GM23248 (cell line): ENCODE measurements at regions not wholly inside any gene's neighbourhood (a gene's known extent, or its start where the extent isn't known, plus 50 kb on each side); places are given as distances from the start of the nearest gene placed in this dataset.

Experiments used
- DNase-seq: peaks from one replicate; pipeline ENCODE4 v3.0.0-alpha.2; 2015
- H2AFZ ChIP-seq: fragments of 200-600 bp; sonication (generic); 2 replicates; pipeline ENCODE4 v1.6.1; 2016; ENCODE audit warnings: antibody characterized with exemption
- H3F3A ChIP-seq: fragments of 200-600 bp; sonication (generic); 2 replicates; pipeline ENCODE4 v1.6.1; 2016; ENCODE audit warnings: mild to moderate bottlenecking, antibody characterized with exemption, mixed run types; ENCODE audit not compliant: insufficient read depth
- H3K27ac ChIP-seq: fragments of 200-600 bp; sonication (generic); 2 replicates; pipeline ENCODE4 v1.5.1; 2016; ENCODE audit warnings: mild to moderate bottlenecking
- H3K27me3 ChIP-seq: fragments of 200-600 bp; sonication (generic); replicated peaks from 2 replicates; pipeline ENCODE4 v1.6.1; 2016; ENCODE audit warnings: mild to moderate bottlenecking; ENCODE audit not compliant: insufficient read depth
- H3K36me3 ChIP-seq: fragments of 200-600 bp; sonication (generic); 2 replicates; pipeline ENCODE4 v1.6.1; 2016; ENCODE audit warnings: low read depth, mild to moderate bottlenecking
- H3K4me1 ChIP-seq: fragments of 200-600 bp; sonication (generic); 2 replicates; pipeline ENCODE4 v1.6.1; 2016; ENCODE audit warnings: mild to moderate bottlenecking; ENCODE audit not compliant: insufficient read depth
- H3K4me2 ChIP-seq: fragments of 200-600 bp; sonication (generic); one replicate; pipeline ENCODE4 v1.6.1; 2016; ENCODE audit warnings: mild to moderate bottlenecking; ENCODE audit not compliant: unreplicated experiment
- H3K4me3 ChIP-seq: fragments of 200-600 bp; sonication (generic); 2 replicates; pipeline ENCODE4 v1.5.1; 2016; ENCODE audit warnings: mild to moderate bottlenecking
- H3K79me2 ChIP-seq: fragments of 200-600 bp; sonication (generic); 2 replicates; pipeline ENCODE4 v1.6.1; 2016; ENCODE audit warnings: mild to moderate bottlenecking; ENCODE audit not compliant: insufficient read depth
- H3K9ac ChIP-seq: fragments of 200-600 bp; sonication (generic); 2 replicates; pipeline ENCODE4 v1.6.1; 2016; ENCODE audit warnings: mild to moderate bottlenecking
- H3K9me2 ChIP-seq: fragments of 200-600 bp; sonication (generic); 2 replicates; pipeline ENCODE4 v1.6.1; 2016; ENCODE audit warnings: mixed run types, mild to moderate bottlenecking, moderate library complexity; ENCODE audit not compliant: insufficient read depth
- H3K9me3 ChIP-seq: fragments of 200-600 bp; sonication (generic); one replicate; pipeline ENCODE4 v1.6.1; 2017; ENCODE audit warnings: low read depth
- H4K20me1 ChIP-seq: fragments of 200-600 bp; sonication (generic); 2 replicates; pipeline ENCODE4 v1.6.0; 2016; ENCODE audit not compliant: insufficient read depth
- EZH2 ChIP-seq: fragments of 200-600 bp; sonication (generic); IDR thresholded peaks from 2 replicates; pipeline ENCODE4 v1.6.1; 2018; ENCODE audit warnings: antibody characterized with exemption, mild to moderate bottlenecking; ENCODE audit not compliant: insufficient read depth, poor library complexity, severe bottlenecking
- EZH2phosphoT487 ChIP-seq: fragments of 200-600 bp; sonication (generic); IDR thresholded peaks from 2 replicates; pipeline ENCODE4 v1.6.1; 2018; ENCODE audit warnings: antibody characterized with exemption, moderate library complexity, mild to moderate bottlenecking, low read depth; ENCODE audit not compliant: insufficient read depth
- WGBS, 2 experiments: methylation state at CpG; one replicate each; pipeline ENCODE4 v1.1.6; 2015 to 2017; ENCODE audit warnings: low lambda C conversion rate in 2 of 2, low coverage in 1 of 2; ENCODE audit errors: missing lambda C conversion rate in 2 of 2; 5-methylcytosine and 5-hydroxymethylcytosine counted together
- in situ Hi-C: fragments of 300-500 bp; cut with MboI; formaldehyde crosslinking; loops from 2 replicates; pipeline ENCODE4 v1.15.0; 2020

- TF ChIP-seq EZH2 (no peak), EZH2phosphoT487 (no peak)
- Histone ChIP-seq H3K9me2 (no peaks in the 10 kb centered on the region), H3F3A (peaks cover 3% of the 10 kb centered on the region; the same call in 1 of the 2 replicates), H3K4me3 (no peak overlapping the region), H3K27ac (no peak overlapping the region), H3K4me1 (peaks cover 2% of the 10 kb centered on the region), H2AFZ (no peak overlapping the region), H3K79me2 (no peaks in the 10 kb centered on the region), H3K27me3 (no peaks in the 10 kb centered on the region), H3K9ac (no peak overlapping the region), H3K36me3 (no peaks in the 10 kb centered on the region), H4K20me1 (no peaks in the 10 kb centered on the region), H3K4me2 (no peak overlapping the region), H3K9me3 (no peaks in the 10 kb centered on the region)
- in situ Hi-C loops = loop anchor here (25.0 kb wide), 2 partner anchors 414 to 814 kb away; partner anchors contain the start of gene TCF7L2
- no peak for DNase-seq
- 55 to 58% methylated on average over 1 of the region's 1 CpG for WGBS, 2 experiments
These were observed 176.4 kb upstream of the HABP2 start for GRCh38 chr10:113376428-113376827.

DNA sequence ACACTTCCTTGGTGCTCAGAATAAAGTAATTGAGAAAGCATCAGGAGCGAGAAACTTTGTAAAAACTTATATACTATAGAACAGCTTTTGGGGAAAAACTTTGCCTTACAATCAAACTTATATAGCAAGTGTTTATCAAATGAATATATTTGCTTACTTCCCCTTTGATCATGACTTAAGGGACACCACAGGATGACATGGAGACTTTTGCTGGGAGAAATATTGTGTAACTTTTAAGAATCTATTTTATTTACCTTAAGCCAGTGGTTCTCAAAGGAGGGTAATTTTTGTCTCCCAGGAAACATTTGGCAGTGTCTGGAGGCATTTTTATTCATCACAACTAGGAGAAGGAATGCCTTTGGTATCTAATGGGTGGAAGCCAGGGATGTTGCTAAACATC, 173.8 kb upstream of the HABP2 start:
- Histone ChIP-seq H3K9ac (no peak overlapping the region), H3K27ac (no peak overlapping the region), H3K4me1 (peaks cover 27% of the 10 kb centered on the region), H3K9me2 (no peaks in the 10 kb centered on the region), H3K4me2 (no peak overlapping the region), H2AFZ (no peak overlapping the region), H3K27me3 (no peaks in the 10 kb centered on the region), H3K79me2 (no peaks in the 10 kb centered on the region), H3F3A (peaks cover 21% of the 10 kb centered on the region), H3K9me3 (no peaks in the 10 kb centered on the region), H4K20me1 (no peaks in the 10 kb centered on the region), H3K36me3 (no peaks in the 10 kb centered on the region), H3K4me3 (no peak overlapping the region)
- 88 to 92% methylated on average over 1 of the region's 1 CpG for WGBS, 2 experiments
- in situ Hi-C loops = loop anchor here (25.0 kb wide), 2 partner anchors 417 to 817 kb away; partner anchors contain the start of gene TCF7L2
- TF ChIP-seq EZH2phosphoT487 (no peak), EZH2 (no peak)
- DNase-seq = no peak

GRCh38 chr10:113381416-113381815, 171.4 kb upstream of the HABP2 start:
- Histone ChIP-seq H3F3A (peaks cover 34% of the 10 kb centered on the region), H3K27me3 (no peaks in the 10 kb centered on the region), H3K79me2 (no peaks in the 10 kb centered on the region), H3K9me2 (no peaks in the 10 kb centered on the region), H3K36me3 (no peaks in the 10 kb centered on the region), H3K9ac (peak overlapping the region; percentile 81), H3K4me3 (peak overlapping the region; percentile 77), H3K9me3 (no peaks in the 10 kb centered on the region), H2AFZ (peak overlapping the region; percentile 94), H3K4me1 (peaks cover 49% of the 10 kb centered on the region), H3K4me2 (peak overlapping the region; percentile 83), H4K20me1 (no peaks in the 10 kb centered on the region), H3K27ac (peak overlapping the region; percentile 87)
- in situ Hi-C loops = loop anchor here (10.0 to 25.0 kb wide), 3 partner anchors 247 to 819 kb away; partner anchors contain the start of gene TCF7L2
- TF ChIP-seq EZH2 = no peak
- no peak for TF ChIP-seq EZH2phosphoT487
- WGBS, 2 experiments = 61 to 62% methylated on average over 6 of the region's 6 CpGs
- no peak for DNase-seq

DNA sequence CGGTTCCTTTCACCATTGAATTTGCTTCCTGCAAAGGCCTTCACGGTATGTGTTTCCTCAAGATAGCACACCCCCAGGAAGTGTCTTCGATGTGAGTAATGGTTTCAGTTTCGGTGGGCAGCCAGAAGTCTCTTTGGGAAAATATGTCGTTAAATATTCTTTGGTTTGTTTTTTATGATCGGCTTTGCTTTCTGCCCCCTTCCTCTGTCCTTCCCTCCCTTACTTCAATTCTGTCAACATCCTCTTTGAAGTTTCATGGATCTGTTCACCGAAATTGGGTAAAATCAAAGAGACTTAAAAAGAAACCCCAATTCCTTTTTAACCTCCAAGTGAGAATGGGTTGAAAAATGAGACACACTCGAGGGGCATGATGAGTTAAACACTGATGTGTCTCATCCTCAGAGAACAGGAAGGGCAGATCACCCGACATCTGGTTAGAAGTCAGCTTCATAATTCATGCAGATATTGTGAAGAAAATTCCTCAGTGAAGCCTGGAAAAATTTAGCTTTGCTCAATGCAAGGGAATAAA, 170.8 kb upstream of the HABP2 start:
- H2AFZ ChIP-seq = peak overlapping the region; percentile 94
- peaks cover 34% of the 10 kb centered on the region for H3F3A ChIP-seq
- in situ Hi-C loops = loop anchor here (10.0 to 25.0 kb wide), 3 partner anchors 247 to 820 kb away; partner anchors contain the start of gene TCF7L2
- H3K4me1 ChIP-seq = peaks cover 51% of the 10 kb centered on the region
- no peaks in the 10 kb centered on the region for H3K79me2 ChIP-seq
- 1% methylated on average over 9 of the region's 9 CpGs for WGBS, 2 experiments
- H4K20me1 ChIP-seq = no peaks in the 10 kb centered on the region
- H3K36me3 ChIP-seq = no peaks in the 10 kb centered on the region
- peak overlapping the region; percentile 81 for H3K9ac ChIP-seq
- no peaks in the 10 kb centered on the region for H3K9me2 ChIP-seq
- no peaks in the 10 kb centered on the region for H3K27me3 ChIP-seq
- H3K4me2 ChIP-seq = peak overlapping the region; percentile 83
- TF ChIP-seq EZH2phosphoT487 (no peak), EZH2 (no peak)
- H3K27ac ChIP-seq = peak overlapping the region; percentile 87
- peak overlapping the region; percentile 77 for H3K4me3 ChIP-seq
- DNase-seq = peak; percentile 84
- no peaks in the 10 kb centered on the region for H3K9me3 ChIP-seq
